AG04450 (cell line): ENCODE measurements at regions not wholly inside any gene's neighbourhood (a gene's known extent, or its start where the extent isn't known, plus 50 kb on each side); places are given as distances from the start of the nearest gene placed in this dataset.
"Not testable (repeated sequence)": the region's sequence is repeated elsewhere in the genome, so short reads cannot be mapped to it uniquely, and the experiment has no call there.

Experiments
- CTCF ChIA-PET: fragments of 300-600, 350-600 bp; formaldehyde crosslinking; extraction: SDS; loops from one replicate; lab custom pipeline; 2022; ENCODE audit warnings: antibody characterized with exemption, inconsistent platforms; lab: Charles Lee
- POLR2A ChIA-PET: fragments of 350-600 bp; formaldehyde crosslinking; extraction: SDS; loops from one replicate; lab custom pipeline; 2021; ENCODE audit warnings: antibody characterized with exemption, inconsistent platforms; lab: Yijun Ruan, JAX
- DNase-seq: peaks from one replicate; pipeline ENCODE4 v3.0.0-alpha.2; 2011; ENCODE audit warnings: low read depth, low spot score
- H3K27ac ChIP-seq: one replicate; pipeline ENCODE4 v1.5.1; 2012; ENCODE audit warnings: low read depth, low read length, control low read depth
- H3K27me3 ChIP-seq: one replicate; pipeline ENCODE4 v1.6.0; 2012; ENCODE audit warnings: low read length; ENCODE audit not compliant: control insufficient read depth, insufficient read depth
- H3K4me3 ChIP-seq: 2 replicates; pipeline ENCODE4 v1.5.1; 2011; ENCODE audit warnings: mild to moderate bottlenecking, low read depth, low read length, control low read depth
- H3K9me3 ChIP-seq: 2 replicates; pipeline ENCODE4 v1.5.1; 2012; ENCODE audit warnings: low read length; ENCODE audit not compliant: control insufficient read depth, insufficient read depth
- TF ChIP-seq, protein P1 (sequence below): IDR thresholded peaks from 2 replicates; pipeline ENCODE4 v1.5.1; 2011; ENCODE audit warnings: low read depth, low read length, control low read depth, inconsistent platforms

DNA sequence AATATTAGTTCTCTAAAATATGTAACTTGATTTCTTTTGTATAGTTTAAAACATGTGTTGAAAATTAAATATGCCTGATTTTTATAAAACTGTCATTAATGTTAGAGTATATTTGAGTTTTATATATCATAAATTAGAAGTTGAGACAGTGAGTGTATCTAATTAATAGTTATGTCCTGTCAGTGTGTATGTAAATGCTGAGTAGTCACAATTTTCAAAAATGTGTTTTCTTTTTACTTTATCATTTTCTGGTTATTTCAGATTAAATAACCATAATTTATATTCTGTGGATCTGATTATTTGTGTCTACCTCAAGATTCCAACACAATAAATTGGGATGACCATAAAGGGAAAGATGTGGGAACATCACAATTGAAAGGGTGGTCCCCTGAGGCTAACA is 82.7 kb upstream of the CXXC4 start:
- H3K9me3 ChIP-seq: peaks cover 3% of the 10 kb centered on the region; the same call in 1 of the 2 replicates
- TF ChIP-seq, protein P1, sequence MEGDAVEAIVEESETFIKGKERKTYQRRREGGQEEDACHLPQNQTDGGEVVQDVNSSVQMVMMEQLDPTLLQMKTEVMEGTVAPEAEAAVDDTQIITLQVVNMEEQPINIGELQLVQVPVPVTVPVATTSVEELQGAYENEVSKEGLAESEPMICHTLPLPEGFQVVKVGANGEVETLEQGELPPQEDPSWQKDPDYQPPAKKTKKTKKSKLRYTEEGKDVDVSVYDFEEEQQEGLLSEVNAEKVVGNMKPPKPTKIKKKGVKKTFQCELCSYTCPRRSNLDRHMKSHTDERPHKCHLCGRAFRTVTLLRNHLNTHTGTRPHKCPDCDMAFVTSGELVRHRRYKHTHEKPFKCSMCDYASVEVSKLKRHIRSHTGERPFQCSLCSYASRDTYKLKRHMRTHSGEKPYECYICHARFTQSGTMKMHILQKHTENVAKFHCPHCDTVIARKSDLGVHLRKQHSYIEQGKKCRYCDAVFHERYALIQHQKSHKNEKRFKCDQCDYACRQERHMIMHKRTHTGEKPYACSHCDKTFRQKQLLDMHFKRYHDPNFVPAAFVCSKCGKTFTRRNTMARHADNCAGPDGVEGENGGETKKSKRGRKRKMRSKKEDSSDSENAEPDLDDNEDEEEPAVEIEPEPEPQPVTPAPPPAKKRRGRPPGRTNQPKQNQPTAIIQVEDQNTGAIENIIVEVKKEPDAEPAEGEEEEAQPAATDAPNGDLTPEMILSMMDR: no peak
- DNase-seq: no peak
- ChIA-PET POLR2A (no interaction called here), CTCF (no interaction called here)
- H3K27me3 ChIP-seq: no peaks in the 10 kb centered on the region
- H3K27ac ChIP-seq: no peak overlapping the region
- no peak overlapping the region for H3K4me3 ChIP-seq

- DNase-seq, H3K27ac ChIP-seq, H3K4me3 ChIP-seq, H3K27me3 ChIP-seq, H3K9me3 ChIP-seq, CTCF ChIA-PET, POLR2A ChIA-PET: not testable (repeated sequence)
Measured at GRCh38 chr4:104581476-104581875, 86.8 kb upstream of the CXXC4 start.

GRCh38 chr4:104582056-104582455 is 87.4 kb upstream of the CXXC4 start:
- POLR2A ChIA-PET, CTCF ChIA-PET, H3K27ac ChIP-seq, H3K4me3 ChIP-seq, H3K27me3 ChIP-seq, DNase-seq, H3K9me3 ChIP-seq: not testable (repeated sequence)

GRCh38 chr4:104589264-104589868 is 94.7 kb upstream of the CXXC4 start:
- TF ChIP-seq, protein P1: no peak
- no peaks in the 10 kb centered on the region for H3K9me3 ChIP-seq
- POLR2A ChIA-PET: no interaction called here
- H3K27me3 ChIP-seq: no peaks in the 10 kb centered on the region
- H3K4me3 ChIP-seq: no peak overlapping the region
- H3K27ac ChIP-seq: no peak overlapping the region
- CTCF ChIA-PET: interaction anchor here (0.5 kb wide), 1 partner anchor 885 kb away, joined by 3 read pairs; the partner anchor contains the start of gene PPA2
- no peak for DNase-seq

DNA sequence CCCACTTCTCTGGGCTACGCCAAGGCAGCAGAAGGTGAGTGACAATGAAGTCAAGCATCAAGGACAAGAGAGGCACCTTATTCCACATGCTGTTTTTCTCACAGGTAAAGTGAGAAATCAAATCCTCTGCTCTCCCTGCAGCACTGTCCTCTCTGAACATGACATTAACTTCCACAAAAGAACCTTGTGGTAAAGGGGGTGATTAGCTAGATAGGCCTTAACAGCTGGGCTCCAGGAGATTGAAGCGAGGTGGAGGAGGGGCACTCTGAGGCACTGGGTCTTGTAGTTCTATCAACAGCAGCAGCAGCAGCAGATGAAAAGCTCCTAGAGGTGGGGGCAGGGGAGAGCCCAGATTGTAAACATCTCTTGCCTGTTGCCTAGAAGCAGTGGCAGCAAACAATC is 96.8 kb upstream of the CXXC4 start:
- ChIA-PET POLR2A (no interaction called here), CTCF (no interaction called here)
- Histone ChIP-seq H3K27me3 (no peaks in the 10 kb centered on the region), H3K9me3 (no peaks in the 10 kb centered on the region), H3K27ac (no peak overlapping the region), H3K4me3 (no peak overlapping the region)
- TF ChIP-seq, protein P1: no peak
- no peak for DNase-seq

DNA sequence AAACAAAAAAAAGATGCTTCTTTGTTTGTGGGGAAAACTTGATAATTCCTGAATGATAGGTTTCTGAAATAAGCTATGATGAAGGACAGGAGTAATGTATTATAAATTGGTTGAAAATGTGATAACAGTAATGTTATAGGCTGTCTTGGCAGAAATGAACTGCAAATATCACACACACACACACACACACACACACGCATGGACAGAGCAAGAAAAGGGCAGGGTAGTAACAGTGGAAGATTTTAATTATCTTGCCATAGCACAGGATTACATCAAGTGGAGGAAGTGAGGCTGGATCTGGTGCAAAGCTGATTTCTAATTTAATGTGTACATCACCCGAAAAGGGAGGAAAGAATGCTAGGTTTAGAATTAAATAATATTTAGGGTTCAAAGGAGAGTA is 97.5 kb upstream of the CXXC4 start:
- no peak for DNase-seq
- no peak overlapping the region for H3K4me3 ChIP-seq
- TF ChIP-seq, protein P1: no peak
- H3K27ac ChIP-seq: no peak overlapping the region
- ChIA-PET POLR2A (interaction anchor here (0.6 kb wide), 1 partner anchor 482 kb away, joined by 4 read pairs; no protein-coding TSS in a partner anchor), CTCF (no interaction called here)
- H3K27me3 ChIP-seq: no peaks in the 10 kb centered on the region
- no peaks in the 10 kb centered on the region for H3K9me3 ChIP-seq
